Tibial nerve (tissue), 3 donors: ENCODE measurements at regions not wholly inside any gene's neighbourhood (a gene's known extent, or its start where the extent isn't known, plus 50 kb on each side); places are given as distances from the start of the nearest gene placed in this dataset.

Experiments used
- CTCF ChIP-seq, 5 experiments: fragments of 200-600 bp in 3 of 5; fragments of 450-650 bp in 2 of 5; sonication (generic) in 3 of 5; IDR thresholded peaks; one replicate each; pipeline ENCODE4 v1.5.1; 2016 to 2019; ENCODE audit warnings: antibody characterized with exemption in 5 of 5, mild to moderate bottlenecking in 3 of 5, moderate library complexity in 2 of 5
- POLR2A ChIP-seq, 2 donors: fragments of 450-650 bp; IDR thresholded peaks; one replicate each; pipeline ENCODE4 v1.6.1; 2017; ENCODE audit warnings: antibody characterized with exemption in 2 of 2, mild to moderate bottlenecking in 2 of 2, moderate library complexity in 2 of 2

GRCh38 chr9:80792726-80793125 is 896.6 kb downstream of the TLE1 start:
- TF ChIP-seq POLR2A (IDR thresholded peaks at IDR 0.05) (no peak), CTCF (IDR thresholded peaks at IDR 0.05) (no peak)
